DND-41 (cell line): ENCODE measurements at regions not wholly inside any gene's neighbourhood (a gene's known extent, or its start where the extent isn't known, plus 50 kb on each side); places are given as distances from the start of the nearest gene placed in this dataset.

ENCODE experiments used
- EZH2 ChIP-seq: IDR thresholded peaks from 3 replicates; pipeline ENCODE4 v1.6.1; 2012; ENCODE audit warnings: borderline replicate concordance, low read depth, mild to moderate bottlenecking, moderate library complexity, low read length, inconsistent platforms; ENCODE audit not compliant: severe bottlenecking
- TF ChIP-seq, protein P1 (sequence below): IDR thresholded peaks from 2 replicates; pipeline ENCODE4 v1.5.1; 2012; ENCODE audit warnings: borderline replicate concordance, low read length, moderate library complexity, mild to moderate bottlenecking; ENCODE audit not compliant: poor library complexity, severe bottlenecking; ENCODE audit errors: extremely low read depth

DNA sequence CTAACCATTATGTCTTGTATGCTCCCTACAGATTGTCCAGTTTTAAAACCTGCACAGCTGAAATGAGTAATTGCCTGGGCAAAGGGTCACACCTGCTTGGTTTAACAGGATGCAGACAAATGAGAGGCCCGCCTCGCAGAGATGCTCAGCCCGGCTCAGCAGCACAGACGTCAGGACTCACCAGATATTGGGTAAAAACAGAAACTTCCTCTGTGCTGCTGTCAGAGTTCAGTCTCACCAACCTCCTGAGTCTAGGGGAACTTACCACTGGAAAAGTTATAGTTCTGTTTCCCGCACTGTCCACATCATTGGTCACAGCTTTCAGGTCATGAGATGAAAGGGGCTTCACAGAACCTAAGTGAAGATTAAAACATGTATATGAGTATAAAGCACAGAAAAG is 152.5 kb downstream of the ESM1 start:
- TF ChIP-seq, protein P1, sequence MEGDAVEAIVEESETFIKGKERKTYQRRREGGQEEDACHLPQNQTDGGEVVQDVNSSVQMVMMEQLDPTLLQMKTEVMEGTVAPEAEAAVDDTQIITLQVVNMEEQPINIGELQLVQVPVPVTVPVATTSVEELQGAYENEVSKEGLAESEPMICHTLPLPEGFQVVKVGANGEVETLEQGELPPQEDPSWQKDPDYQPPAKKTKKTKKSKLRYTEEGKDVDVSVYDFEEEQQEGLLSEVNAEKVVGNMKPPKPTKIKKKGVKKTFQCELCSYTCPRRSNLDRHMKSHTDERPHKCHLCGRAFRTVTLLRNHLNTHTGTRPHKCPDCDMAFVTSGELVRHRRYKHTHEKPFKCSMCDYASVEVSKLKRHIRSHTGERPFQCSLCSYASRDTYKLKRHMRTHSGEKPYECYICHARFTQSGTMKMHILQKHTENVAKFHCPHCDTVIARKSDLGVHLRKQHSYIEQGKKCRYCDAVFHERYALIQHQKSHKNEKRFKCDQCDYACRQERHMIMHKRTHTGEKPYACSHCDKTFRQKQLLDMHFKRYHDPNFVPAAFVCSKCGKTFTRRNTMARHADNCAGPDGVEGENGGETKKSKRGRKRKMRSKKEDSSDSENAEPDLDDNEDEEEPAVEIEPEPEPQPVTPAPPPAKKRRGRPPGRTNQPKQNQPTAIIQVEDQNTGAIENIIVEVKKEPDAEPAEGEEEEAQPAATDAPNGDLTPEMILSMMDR: no peak
- no peak for TF ChIP-seq EZH2
